HG02884 (cell line): ENCODE measurements at regions not wholly inside any gene's neighbourhood (a gene's known extent, or its start where the extent isn't known, plus 50 kb on each side); places are given as distances from the start of the nearest gene placed in this dataset.

Experiments
- ATAC-seq: cut with Tn5 transposase; IDR thresholded peaks from one replicate; pipeline ENCODE4 v1.9.1; 2021; ENCODE audit warnings: mild to moderate bottlenecking, moderate library complexity; ENCODE audit not compliant: unreplicated experiment

DNA sequence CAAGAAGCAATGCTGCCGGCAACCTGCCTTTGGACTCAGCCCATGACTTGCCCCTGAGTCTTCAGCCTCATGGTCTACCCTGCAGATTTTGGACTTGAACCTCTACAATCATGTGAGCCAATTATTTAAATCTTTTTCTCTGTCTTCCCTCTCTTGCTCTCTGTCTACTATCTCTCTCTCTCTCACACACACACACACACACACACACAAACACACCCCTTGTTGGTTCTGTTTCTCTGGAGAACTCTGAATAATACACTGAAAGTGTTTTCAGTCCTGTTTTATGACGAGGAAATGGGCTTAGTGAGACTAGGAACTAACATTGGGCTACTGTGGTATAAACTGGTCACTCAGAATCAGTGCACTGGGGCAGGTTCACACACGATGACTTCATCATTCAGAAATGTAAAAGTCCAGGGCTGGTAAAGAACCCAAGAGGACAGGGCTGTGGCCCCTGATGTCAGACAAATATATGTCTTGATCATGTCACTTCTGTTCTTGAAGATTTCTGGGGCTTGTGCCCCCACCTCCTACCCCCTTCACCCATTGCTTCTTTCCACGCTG, 266.1 kb upstream of the SIX2 start:
- ATAC-seq: no peak

DNA sequence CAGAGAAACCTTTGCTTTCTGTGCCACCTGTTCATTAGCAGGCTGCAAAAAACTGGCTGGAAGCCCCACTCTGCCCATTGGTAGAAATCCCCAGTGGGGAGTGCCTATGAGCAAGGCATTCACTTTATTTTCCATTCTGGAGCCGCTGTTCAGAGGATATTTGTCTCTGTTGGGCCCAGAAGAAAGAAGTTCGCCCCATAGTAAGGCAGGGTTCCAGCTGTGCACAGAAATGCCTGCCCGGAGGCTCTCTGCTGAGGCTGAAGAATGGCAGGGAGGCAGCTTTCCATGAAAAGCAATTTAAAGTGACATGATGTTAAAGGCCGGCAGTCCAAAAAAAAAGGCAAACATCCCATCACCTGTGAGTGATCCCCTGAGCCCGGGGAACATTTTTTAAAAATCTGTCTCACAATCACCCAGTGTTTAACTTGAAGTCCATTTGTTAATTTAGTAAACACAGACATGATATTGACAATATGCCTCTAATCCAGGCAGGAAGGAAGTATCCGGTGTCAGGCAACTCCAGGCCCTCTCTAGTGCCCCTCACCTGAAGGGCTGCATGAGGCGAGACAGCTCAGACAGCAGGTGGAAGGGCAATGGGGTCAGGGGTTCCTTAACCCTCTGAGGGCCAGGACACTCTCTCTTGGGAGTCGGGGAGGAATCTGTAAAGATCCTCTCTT, 265.1 kb upstream of the SIX2 start:
- ATAC-seq: no peak

DNA sequence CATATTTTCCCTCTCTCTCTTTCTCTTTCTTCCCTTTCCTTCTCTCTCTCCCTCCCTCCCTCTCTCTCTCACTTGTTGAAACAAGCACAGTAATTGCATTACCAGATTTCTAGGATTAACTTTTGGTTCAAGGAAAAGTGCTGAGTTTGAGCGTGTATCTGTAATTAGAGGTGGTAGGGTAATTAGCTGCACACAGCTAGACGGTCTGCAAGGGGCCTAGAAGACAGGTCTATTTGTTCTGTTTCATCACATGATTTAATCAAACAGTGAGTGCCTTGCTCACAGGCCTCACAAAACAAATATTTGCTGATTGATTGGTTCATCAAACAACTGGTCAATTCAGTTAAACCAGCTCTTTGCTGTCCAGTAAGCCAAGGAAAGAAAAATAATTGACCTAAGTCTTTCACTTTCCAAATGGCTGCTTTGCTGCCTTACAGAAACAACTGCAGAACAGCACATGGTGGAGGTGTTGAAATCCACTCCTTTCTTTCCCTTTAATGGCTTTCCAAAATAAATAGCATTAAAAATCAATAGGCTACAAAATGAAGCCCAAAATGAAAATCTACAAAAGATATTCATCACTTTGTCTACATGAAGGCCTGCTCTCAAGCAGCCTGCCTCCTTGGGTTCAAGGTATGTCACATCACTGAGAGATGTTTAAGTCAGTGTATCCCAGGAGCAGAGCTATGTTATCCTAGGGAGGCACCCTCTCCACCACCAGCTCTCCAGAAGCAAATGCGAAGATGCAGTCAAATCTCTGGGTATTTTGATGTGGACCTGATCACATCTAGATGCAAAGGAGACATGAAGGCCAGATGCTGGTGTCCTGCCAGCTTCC, 264.4 kb upstream of the SIX2 start:
- ATAC-seq: no peak

DNA sequence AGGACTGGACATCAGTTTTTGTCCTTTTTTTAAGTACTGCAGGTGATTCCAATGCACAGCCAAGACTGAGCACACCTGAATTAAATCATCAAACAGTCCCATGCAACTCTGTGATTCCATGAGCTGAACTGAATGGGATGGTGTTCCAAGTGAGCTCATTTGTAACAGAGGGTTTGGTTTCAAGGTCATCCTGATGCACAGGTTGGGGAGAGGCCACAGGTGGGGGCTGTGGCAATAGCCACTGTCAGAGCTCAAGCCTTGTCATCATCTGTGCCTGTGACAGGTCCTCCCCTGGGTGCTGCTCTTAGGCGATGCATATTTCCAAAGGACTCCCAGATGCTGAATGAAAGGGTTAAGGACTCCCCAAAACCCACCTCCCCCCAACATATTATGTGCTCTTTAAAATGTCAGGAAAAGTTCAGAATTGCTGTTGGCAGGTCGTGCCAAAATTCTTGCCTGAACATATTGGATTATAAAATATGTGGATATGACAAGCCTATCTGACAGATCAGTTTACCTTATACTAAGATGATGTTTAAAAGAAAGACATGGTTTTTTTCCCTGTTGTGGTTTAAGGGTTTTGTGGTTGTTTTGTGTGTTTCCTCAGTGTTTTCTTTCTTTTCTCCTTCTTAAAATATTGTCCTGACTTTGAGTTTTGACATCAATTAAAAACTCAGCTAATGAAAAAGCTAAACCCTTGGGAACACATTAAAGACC, 263.5 kb upstream of the SIX2 start:
- no peak for ATAC-seq

DNA sequence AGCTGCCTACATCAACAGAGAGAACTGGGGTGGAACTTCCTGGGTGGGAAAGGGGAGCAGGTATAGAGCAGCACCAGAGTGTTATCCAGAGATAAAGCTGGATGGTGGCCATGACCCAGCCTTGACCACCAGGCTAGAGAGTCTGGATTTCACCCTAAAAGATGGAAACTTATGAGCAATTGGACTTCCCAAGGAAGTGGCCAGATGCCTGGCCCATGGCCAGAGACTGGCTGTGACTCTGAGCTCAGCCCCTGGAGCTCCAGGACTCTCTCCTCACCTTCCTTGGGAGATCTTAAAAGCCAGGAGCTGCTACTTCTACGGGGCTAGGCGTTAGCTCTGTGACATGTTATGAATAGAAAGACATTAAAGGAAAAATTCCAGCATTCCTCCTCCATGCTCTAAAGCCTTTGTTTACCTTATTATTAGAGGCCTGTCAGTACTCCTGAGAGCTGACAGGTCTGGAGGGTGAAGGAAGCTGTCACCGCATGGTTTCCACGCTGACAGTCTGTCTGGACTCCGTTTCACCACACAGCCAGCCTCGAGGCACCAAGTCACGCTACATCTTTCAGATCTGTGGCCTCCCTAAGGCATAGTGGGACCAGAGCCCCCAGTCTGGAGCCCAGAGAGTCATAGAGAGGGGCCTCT, 260.0 kb upstream of the SIX2 start:
- ATAC-seq: no peak

DNA sequence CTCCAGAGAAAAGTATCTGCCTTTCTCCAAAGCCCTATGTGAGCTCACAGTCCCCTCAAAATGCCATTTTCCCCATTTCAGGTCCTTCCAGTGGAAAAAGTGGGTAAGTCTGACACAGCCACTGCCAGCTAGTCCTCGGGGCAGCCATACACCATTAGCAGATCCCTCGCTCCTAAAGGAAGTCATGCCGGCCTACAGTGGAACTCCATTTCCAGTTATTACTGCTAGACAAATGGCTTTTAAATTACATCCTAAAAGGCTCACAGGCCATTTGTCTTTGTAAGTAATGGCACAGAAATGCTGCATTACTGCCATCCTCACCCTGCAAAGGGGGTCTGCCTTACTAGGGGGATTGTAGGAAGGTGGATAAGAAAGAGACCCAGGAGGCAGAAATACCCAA, 259.4 kb upstream of the SIX2 start:
- no peak for ATAC-seq

DNA sequence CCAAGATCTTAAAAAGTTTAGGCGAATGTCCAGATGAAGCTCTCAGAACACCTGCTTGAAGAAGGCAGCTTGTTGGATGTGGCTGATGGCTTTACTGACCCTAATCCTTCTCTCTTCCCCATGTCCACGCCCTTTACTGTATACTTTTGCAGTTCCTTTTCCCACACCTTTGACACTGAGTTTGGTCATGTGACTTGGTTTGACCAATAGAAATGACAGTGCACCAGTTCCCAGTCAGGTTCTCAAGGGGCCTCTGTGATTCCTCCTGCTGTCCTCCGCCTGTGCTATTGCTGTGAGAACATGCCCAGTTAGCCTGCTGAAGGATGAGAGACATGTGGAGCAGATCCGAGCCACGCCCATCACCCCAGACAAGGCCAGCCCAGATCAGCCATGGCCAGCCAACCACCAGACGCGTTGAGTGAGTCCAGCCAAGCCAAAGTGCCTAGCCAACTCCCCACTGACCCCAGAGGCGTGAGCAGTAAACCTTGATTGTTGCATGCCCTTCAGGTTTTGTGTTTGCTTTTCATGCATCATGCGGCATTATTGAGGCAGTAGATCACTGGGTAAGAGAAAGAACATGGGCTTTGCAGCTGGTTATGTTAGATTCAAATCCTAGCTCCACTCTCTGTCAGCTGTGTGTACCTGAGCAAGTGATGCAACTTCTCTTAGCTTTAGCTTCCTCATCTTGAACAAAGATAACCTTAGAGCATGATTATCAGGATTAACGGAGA, 258.0 kb upstream of the SIX2 start:
- ATAC-seq: no peak

DNA sequence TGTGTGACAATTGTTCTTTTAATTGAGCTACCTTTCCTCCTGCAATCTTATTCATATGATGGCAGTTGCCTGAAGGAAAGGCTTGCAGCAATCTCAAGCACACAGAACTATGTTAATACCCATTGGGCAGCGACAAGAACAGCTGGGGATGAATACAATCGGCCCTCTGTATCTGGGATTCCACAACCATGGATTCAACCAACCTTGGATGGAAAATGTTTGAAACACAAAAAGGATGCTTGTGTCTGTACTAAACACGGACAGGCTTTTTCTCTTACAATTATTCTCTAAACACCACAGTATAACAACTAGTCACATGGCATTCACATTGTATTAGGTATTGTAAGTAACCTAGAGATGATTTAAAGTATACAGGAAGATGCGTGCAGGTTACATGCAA, 256.1 kb upstream of the SIX2 start:
- no peak for ATAC-seq

DNA sequence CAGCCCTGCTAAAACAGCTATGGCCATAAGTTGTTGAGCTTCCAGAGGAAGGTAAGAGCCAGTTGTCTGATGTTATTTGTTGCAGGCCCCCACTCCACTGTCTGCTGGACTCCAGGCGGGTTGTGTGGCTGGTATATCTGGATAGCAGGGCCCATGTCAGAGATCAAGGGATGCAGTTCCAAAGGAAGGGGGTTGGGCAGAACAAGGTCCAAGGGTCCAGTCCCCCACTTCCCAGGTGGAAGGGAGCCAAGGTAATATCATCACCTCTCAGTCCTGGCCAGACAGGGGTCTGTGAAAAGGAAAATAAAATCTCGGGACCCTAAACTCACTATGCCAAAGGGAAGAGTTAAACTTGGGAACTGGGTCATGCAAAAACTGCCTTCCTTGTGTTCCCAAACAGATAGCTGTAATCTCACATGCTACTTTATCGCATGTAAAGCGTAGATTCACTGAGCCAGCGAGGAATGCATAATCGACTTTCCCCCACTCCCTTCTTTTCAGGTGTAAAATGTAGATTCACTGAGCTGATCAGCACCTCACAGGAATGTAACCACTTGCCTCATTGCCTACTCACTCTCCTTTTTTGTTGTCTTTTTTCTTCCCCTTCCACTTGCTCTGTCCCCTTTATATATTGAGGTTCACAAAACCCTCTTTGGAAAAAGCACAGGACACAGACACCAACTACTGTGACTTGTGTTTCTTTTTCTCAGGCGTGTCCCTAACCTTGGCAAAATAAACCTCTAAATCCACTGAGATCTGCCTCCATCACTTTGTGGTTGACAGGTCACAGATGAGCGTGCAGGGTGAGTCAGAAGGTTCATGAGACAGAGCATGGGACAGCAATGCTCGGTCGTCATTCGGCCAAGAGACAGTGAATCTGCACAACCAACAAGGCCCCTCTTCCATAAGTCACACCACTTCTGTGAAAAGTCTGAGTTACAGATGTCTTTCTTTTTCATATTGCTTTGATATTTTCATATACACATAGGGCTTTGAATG, 255.3 kb upstream of the SIX2 start:
- ATAC-seq: no peak

DNA sequence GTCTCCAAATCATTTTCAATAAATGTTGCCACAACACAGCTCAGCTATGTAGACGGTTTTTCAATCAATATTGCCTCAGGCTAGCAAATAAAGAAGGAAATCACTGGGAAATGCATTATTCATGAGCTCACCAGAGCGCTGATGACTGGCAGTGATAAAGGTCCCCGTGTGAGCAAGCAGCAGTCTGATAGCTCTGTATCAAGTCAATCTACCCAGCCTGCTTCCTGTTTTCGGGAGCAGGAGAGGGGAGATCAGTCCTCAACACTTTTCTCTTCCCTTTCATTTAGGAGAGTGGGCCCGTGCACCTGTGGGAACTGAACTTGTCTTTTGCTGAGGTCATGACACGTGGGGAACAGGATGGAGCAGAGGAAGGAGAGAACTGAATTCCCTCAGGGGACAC, 253.9 kb upstream of the SIX2 start:
- no peak for ATAC-seq

DNA sequence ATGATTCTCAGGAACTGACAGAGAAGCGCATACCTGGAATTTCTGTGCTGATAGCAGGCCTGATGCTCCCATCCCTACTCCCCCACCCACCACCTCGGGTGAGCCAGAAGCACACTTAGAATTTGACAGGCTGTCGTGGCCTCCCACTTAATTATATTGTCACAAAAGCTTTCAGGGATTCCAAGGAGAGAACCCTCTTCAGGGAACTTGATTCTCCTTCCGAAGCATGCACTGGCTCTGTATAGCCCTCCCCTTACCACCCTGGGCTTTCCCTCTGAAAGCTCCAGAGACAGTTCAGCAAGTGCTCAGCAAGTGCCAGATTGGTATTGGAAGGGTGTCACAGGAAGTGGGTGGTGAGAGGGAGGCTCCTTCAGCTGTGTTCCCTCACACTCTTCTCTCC, 252.5 kb upstream of the SIX2 start:
- no peak for ATAC-seq

DNA sequence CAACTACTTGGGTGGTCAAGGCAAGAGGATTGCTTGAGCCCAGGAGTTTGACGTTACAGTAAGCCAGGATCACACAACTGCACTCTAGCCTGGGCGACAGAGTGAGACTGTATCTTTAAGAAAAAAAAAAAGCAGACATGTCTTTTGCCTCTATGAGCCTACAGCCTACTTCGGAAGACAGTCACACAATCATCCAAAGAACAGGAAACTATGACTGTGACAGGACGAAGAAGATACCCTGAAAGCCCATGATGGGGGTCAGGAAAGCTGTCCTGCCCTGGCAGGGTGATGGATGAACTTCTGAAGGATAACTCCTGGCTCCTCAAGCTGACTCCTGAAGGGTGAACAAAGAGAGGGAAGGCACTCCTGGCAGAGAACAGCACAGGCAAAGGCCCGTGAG, 251.7 kb upstream of the SIX2 start:
- no peak for ATAC-seq

DNA sequence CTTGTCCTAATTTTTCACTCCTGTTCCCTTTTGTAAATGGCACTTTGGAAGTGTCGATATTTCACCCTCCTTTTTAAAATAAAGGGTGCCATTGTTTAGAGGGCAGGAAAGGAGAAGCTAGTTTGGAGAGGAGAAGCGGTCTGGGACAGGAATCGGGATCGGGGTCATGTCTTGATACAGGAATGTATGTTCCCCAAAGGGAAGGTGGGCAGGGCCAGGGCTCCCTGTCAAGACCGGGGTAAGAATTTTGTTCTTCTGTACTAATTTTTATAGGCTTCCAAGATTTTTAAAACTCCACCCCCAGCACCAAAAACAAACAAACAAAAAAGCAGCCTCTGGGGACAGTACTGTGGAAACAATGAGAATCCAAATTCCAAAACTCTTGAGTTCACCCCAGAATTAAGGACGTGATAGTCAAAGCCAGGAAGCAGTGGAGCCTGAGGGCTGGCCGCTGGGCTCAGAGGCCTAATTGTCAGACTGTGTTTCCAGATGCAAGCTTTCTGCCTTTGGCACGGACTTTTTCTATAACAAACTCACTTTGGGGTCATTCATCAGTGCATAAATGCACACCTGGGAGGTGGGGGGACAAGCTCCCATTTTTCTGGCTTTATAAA, 250.4 kb upstream of the SIX2 start:
- no peak for ATAC-seq

DNA sequence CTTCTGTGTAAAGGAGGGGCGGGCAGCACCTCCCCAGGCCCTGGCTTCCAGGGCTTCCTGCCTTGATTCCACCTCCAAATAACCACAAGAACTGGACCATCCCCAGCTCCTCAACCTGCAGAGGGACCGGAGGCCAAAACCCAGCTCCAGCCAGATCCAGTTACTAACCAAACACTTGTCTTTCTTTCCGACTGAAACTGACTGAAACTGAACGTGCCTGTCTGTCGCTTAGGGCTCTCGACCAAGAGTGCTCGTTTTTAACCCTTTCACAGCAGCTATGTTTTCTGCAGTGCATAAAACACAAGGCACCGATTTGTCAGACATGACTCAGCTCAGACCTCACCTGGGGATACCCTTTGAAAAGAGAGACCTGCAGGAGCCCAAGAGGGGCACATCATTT, 249.9 kb upstream of the SIX2 start:
- ATAC-seq: no peak

DNA sequence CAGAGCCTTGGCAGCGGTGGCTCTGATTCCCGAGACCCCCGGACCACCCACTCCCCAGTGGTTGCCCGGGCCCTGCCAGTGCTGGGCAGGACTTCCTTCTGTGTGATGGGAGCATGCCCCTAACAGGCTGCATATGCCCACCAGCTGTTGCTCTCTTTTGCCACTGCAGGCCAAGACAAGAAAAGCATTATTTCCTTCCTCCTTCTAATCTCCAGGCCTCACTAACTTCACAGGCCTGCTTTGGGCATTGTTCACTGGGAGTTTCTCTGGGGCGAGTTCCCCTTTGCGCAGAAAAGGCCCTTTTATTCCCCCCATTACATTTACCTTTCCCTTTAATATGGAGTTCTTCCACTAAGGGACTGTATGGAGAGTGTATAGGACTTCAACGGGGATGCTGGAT, 249.1 kb upstream of the SIX2 start:
- ATAC-seq: no peak

DNA sequence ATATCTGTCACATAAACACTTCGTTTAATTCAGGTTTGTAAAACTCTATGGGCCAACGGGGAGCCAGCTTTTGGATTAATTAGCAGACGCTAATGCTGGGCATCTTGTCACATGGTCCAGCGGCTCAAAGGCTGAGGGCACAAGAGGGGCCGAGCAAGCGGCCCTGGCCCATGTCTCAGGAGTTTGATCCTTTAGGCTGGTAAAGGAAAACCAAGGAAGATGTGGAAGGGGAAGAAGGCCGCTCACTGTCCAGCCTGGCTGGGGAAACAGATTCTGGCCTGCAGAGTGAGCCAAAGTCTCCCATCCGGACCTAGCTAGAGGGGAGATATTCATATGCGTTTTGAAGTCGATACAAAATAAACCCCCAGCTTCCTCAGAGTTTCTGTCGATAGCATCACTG, 248.6 kb upstream of the SIX2 start:
- no peak for ATAC-seq

DNA sequence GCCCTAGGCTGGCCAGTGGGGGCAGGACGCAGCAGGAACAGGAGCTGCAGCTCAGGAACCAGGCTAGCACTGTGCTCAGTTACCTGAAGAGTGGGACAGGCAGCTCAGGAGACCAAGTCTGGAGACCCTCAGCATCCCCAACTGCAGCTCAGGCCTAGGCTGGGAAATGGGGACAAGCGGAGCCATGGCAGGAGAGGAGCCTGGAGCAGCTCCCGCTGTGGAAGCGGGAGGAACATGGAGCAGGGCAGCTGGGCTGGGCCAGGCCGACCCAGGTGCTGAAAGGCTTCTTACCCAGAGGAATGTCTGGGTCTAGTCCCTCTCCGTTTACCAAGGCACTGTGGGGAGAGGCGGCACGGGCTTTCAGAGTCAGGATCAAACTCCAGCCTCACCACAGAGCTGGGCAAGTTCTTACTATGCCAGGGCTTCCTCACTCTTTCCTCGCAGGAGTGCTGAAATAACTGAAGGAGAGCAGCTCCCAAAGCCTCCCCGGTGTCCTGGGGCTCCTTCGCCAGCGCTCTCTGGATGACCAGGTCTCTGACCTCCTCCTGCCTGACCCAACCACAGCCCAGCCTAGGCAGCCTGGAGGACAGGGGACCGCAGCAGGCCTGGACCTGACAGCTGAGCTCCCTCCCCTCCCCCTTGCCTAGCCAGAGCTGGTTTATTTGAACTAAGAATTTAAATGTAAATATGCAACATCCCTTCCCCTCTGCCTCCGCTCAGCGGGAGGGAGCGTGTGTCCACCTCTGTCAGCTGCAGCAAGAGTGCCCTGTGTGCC, 247.8 kb upstream of the SIX2 start:
- no peak for ATAC-seq
